HCT116 (cell line): ENCODE measurements at regions not wholly inside any gene's neighbourhood (a gene's known extent, or its start where the extent isn't known, plus 50 kb on each side); places are given as distances from the start of the nearest gene placed in this dataset.

ENCODE experiments used
- CTCF ChIP-seq, 3 experiments: fragments of 200-600 bp in 1 of 3; sonication (generic) in 1 of 3; IDR thresholded peaks in 2 of 3; conservative IDR thresholded peaks in 1 of 3; 2 replicates each; pipeline ENCODE4 v1.5.1; 2012 to 2017; ENCODE audit warnings: low read depth in 2 of 3, low read length in 2 of 3, antibody characterized with exemption in 1 of 3, borderline replicate concordance in 1 of 3, control low read depth in 1 of 3, mild to moderate bottlenecking in 1 of 3, mixed read lengths in 1 of 3, mixed run types in 1 of 3, moderate library complexity in 1 of 3; ENCODE audit not compliant: insufficient read depth in 1 of 3
- EZH2 ChIP-seq: fragments of 200-600 bp; sonication (generic); IDR thresholded peaks from 2 replicates; pipeline ENCODE4 v1.6.1; 2017; ENCODE audit warnings: antibody characterized with exemption, mixed run types
- EZH2phosphoT487 ChIP-seq: fragments of 200-600 bp; IDR thresholded peaks from 2 replicates; pipeline ENCODE4 v1.6.1; 2018; ENCODE audit warnings: antibody characterized with exemption, borderline replicate concordance
- SP1 ChIP-seq: IDR thresholded peaks from 2 replicates; pipeline ENCODE4 v1.6.1; 2012; ENCODE audit warnings: low read depth

GRCh38 chr10:120371856-120372255 lies 85.2 kb upstream of the PLPP4 start:
- no peak for TF ChIP-seq CTCF (IDR thresholded peaks at IDR 0.05 in 2 of 3, conservative IDR thresholded peaks at IDR 0.05 in 1 of 3; ENCODE audit: borderline replicate concordance in 1 of 3, insufficient read depth in 1 of 3, low read depth in 2 of 3, low read length in 2 of 3)
- TF ChIP-seq EZH2, result no peak
- TF ChIP-seq EZH2phosphoT487, result no peak
- TF ChIP-seq SP1, result no peak
